H7 (cell line): ENCODE measurements at regions not wholly inside any gene's neighbourhood (a gene's known extent, or its start where the extent isn't known, plus 50 kb on each side); places are given as distances from the start of the nearest gene placed in this dataset.

Source experiments
- DNase-seq: peaks from one replicate; pipeline ENCODE4 v3.0.0; 2012
- H3K27me3 ChIP-seq: 2 replicates; pipeline ENCODE4 v1.6.0; 2011; ENCODE audit warnings: mild to moderate bottlenecking, low read length; ENCODE audit not compliant: control insufficient read depth, insufficient read depth
- H3K36me3 ChIP-seq: replicated peaks from 2 replicates; pipeline ENCODE4 v1.5.1; 2011; ENCODE audit warnings: low read length; ENCODE audit not compliant: control insufficient read depth, insufficient read depth
- H3K4me3 ChIP-seq: 2 replicates; pipeline ENCODE4 v1.5.1; 2011; ENCODE audit warnings: low read depth, mild to moderate bottlenecking, control low read depth, low read length, moderate library complexity; ENCODE audit not compliant: insufficient read depth

DNA sequence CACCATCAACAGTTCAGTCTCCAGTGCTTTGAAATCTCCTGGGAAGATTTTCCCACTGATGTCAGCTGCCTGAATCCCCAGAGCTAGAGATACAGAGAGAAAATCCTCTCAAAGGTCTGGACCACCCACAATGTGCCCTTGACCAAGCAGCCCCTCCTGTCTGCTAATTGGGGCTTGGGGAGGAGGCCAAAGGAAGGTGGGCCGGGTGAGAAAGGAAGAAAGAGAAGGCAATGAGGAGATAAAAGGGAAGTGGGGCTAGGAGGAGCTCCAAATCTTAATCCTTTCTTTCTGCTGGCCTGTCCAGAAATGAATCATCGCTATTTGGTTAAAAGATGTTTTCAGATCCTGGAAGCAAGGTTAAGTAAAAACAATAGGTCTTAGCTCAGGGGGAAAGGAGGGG, 322.9 kb downstream of the BCL11B start:
- Histone ChIP-seq H3K27me3 (no peaks in the 10 kb centered on the region), H3K36me3 (no peaks in the 10 kb centered on the region), H3K4me3 (no peak overlapping the region)
- DNase-seq = peak; percentile 10

DNA sequence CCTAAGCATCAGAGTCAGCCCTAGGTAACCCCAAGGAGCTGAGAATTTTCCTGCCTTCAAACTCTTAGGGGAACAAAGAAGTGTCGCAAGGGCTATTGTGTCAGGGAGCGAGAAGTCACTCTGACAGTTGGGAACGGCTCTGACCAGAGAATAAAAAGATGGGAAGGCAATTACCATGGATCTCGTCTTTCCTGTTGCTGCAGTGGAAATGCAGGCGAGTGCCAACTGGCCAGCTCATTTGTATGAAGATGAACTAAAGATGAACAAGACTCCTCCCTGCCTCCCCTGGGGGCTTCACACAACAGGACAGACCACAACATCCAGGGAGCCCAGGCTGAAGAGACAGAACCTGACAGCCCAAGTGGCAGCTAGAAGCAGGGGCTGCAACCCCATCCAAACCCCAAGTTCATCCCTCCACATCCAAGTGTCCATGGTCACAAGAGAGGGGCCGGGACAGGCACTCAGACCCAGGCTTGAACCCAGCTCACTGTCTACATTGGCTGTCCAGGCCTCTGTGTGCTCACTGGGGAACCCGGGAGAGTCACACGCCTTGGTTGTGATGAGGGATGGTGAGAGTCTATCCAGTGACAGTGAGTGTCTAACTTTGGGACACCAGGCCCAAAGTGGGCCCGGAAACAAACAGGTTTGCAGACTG, 322.4 kb downstream of the BCL11B start:
- Histone ChIP-seq H3K4me3 (no peak overlapping the region), H3K36me3 (no peaks in the 10 kb centered on the region), H3K27me3 (no peaks in the 10 kb centered on the region)
- DNase-seq = peak; percentile 9

DNA sequence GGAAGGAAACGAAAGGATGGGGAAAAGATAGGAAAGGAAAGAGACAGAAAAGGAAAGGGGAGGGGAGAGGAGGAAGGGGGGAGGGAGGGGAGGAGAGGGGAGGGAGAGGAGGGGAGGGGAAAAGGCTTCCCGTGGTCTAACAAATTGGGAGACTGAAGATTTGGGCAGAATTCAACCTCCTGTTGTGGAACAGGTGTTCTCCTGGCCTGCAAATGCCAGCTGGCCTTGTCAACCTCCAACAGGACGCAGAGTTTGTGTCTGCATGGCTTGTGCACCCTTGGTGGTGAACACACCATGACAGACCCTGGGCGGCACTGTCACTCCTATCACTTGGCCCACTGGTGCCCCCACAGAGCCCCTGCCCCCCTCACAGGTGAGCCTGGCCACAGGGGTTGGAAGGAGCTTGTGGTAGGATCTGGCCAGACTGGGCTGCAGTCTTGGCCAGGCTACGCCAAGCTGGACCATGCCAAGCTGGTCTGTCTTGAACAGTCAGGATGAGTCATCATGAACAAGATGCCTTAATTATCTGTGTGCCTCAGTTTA, 321.6 kb downstream of the BCL11B start:
- Histone ChIP-seq H3K27me3 (no peaks in the 10 kb centered on the region), H3K4me3 (no peak overlapping the region), H3K36me3 (no peaks in the 10 kb centered on the region)
- no peak for DNase-seq

DNA sequence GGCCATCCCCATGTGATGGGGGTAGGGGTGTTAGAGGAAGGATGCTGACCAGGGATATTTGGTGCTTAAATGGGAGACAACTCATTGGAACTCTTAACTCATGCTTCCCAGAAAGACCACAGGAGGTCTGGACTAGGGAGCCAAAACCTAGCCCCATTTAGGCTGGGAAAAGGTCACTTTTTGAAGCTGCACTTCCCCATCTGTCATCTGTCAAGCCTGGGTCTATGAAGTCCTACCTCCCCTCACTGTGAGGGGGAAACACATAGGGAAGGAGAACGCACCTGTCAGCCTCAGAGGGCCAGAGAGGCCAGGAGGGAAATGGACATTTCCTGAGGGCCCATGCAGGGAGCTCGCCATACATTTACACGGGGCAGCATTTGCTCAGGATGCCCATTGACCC, 321.0 kb downstream of the BCL11B start:
- Histone ChIP-seq H3K36me3 (no peaks in the 10 kb centered on the region), H3K27me3 (no peaks in the 10 kb centered on the region), H3K4me3 (no peak overlapping the region)
- DNase-seq = peak; percentile 7

DNA sequence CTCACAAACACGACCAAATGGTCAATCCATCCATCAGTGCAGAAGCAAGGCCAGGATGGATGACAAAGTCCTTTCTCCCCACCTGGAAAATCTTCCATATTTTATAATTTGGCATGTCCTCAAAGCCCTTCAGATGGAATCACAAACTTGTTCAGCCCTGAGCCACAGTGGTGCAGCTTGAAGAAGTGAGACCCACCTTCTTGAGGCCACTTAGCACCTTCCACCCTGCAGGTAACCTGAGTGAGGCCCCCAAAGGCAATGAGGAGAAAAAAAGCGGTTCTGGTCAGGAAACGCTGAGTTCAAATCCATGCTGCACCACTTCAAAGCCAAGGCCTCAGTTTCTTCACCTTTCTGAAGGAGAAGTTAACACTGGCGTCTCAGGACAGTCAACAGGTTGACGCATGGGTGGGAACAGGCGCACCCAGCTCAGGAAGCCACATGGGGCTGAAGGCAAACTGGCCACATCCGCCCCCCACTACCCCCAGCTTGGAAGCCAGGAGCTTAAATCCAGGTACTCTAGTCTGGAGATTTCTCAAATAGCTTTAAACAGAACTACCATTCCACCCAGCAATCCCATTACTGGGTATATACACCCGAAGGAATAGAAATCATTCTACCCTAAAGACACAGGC, 320.4 kb downstream of the BCL11B start:
- Histone ChIP-seq H3K36me3 (no peaks in the 10 kb centered on the region), H3K4me3 (no peak overlapping the region), H3K27me3 (no peaks in the 10 kb centered on the region)
- no peak for DNase-seq

DNA sequence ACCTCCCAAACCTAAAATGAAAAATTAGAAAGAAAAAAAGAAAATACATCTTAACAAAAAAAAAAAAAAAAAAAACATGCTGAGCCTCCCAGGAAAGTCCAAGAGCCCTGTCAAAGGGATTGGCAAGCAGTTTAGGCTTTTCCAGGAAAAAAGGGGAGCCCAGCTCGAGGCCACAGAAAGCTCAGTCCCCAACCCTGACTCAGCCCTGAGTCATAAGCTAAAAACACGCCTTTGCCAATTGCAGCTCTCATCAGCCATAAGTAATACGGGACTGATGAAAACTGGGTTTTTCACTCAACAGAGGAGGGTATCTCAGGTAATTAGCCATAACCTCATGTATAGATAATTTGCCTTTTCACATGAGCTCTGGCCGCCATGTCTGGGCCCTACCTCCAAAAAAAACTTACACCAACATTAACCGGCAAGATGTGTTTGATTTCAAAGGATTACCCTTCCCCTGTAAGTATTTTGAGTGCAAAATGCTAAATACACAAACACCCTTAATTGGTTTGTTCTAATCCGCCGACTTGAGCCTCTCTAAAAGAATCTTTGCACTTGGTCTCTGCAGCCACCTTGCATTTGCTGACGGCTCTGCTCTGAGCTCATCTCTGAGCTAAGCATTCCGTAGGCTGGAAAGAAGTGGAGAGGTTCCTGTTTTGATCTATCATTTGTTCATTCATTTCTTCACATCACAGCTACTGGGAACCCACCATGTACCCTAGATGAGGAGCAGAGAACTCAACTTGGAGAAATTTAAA, 319.2 kb downstream of the BCL11B start:
- no peak overlapping the region for H3K4me3 ChIP-seq
- DNase-seq = no peak
- no peaks in the 10 kb centered on the region for H3K36me3 ChIP-seq
- no peaks in the 10 kb centered on the region for H3K27me3 ChIP-seq

DNA sequence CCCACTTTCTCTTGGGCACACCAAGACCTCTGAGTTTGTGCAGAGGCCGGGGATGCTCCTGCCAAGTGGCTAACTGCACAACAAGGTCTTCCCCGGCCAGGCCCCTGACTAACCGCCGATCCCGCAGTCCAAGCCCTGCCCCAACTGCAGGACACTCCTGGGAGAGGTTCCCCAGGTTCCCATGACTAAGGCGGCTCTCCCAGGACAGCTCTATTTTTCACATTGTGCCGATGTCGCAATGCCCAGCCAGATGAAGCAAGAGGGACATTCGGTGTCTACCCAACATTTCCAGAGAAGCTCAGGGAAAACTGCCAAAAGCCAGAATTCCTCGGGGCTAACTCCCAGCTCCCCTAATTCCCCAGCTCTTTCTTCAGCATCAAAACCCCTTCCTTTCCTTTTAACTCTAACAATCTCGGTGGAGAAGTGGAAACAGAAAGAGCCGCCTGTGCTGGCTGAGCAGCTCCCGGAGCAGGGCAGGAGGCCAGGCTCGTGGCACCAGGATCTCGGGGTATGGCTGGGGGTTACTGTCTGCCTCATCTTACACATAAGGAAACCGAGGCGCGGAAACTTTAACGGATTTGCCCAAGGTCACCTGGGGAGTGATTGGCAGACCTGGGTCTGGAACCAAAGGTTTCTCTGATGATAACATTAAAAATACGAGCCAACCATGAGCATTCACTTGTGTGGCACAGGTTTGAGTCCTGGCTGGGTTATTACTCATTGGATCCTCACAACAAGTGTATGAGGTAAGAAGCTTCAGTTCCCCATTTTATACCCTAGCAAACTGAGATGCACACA, 318.2 kb downstream of the BCL11B start:
- H3K27me3 ChIP-seq = no peaks in the 10 kb centered on the region
- DNase-seq = peak; percentile 10
- H3K4me3 ChIP-seq = no peak overlapping the region
- no peaks in the 10 kb centered on the region for H3K36me3 ChIP-seq

DNA sequence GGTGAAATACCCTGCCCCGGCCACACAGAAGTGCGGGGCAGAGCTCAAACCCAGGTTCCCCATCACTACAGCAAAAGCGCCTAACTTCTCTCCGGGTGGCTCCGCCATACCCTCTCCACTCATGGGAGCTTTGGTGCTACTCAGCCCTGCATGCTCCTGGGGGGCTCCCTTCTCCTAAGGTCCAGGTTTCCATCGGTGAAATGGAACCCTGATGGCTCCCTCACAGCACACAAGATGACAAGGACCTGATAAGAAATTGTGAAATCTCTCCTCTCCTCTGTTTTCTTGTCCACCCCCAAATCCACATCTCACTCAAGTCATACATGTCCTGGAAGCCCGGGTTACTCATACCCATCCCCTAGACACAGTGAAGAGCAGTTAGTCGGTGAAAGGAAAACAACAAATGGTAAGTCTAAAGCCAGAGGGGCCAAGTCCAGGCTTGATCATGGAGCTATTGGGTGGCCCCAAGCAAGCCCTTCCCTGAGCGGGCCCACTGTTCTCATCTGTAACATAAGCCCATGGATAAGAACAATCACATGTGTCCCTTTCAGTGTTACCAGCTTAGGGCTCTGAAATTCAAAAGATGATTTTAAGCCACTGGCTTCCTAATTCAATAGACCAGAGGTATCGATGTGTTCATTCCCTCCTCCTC, 317.5 kb downstream of the BCL11B start:
- H3K36me3 ChIP-seq = no peaks in the 10 kb centered on the region
- DNase-seq = peak; percentile 8
- no peaks in the 10 kb centered on the region for H3K27me3 ChIP-seq
- no peak overlapping the region for H3K4me3 ChIP-seq

DNA sequence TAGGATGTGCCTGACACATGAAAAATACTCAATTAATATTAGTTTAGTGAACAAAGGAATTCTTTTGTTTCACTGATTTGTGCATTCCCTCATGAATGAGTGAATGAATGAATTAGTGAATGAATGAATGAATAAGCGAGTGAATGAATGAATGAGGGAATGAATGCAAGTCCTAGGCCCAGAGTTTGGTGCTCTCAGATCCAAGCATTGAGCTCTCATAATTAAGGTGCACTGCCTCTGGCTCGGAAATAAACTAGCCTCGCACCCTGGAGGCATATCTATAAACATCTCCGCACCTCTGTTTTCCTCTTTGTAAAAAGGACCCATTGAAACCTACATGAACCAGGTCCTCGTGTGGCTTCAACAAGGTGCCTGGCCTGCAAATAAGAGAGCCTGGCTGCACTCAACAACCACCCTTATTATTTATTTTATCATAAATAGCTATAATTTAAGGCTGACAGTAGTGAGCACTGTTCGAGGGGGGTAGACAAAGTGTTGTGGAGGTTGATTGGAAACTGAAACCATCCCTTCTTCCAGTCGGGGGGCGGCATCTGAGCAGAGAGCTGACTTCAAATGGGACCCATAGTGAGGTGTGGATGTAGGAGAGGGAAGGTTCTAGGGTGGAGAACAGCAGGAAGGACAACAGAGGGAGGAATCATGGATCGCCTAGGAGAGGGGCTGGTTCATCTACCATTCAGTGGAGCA, 316.8 kb downstream of the BCL11B start:
- H3K4me3 ChIP-seq = no peak overlapping the region
- no peaks in the 10 kb centered on the region for H3K27me3 ChIP-seq
- H3K36me3 ChIP-seq = no peaks in the 10 kb centered on the region
- peak; percentile 9 for DNase-seq

DNA sequence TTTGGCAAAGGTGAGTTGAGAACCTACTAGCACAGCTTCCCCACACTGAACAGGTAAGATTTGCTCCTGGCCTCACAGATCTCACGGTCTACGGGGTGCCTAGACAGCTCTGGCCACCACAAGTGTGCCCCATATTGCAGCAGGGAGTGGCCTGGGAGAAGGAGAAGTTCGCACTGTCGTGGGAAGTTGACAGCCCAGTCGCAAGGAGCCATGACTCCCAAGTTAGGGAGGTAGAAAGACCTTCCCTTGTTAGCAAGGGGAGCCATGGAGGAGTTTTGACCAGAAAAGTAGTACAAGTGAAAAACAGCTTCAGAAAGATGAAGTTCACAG, 316.3 kb downstream of the BCL11B start:
- H3K27me3 ChIP-seq = no peaks in the 10 kb centered on the region
- no peaks in the 10 kb centered on the region for H3K36me3 ChIP-seq
- DNase-seq = no peak
- no peak overlapping the region for H3K4me3 ChIP-seq

DNA sequence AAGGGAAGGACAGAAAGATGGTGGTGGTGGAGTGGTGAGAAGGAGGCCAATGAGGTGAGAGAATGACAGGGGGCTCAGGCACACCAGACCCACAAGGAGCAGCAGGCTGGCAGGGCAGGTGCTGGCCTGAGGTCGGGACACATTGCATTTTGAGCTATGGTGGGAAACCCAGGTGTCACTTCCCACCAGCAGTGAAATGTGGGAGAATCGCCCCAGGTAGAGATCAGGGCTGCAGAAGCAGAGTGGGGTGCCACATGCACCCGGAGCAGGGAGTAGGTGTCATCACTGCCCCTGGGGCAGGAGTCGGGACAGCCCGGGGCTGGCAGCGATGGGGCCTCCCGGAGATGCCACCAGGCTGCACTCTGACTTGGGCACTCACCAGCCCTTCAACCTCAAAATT, 315.8 kb downstream of the BCL11B start:
- Histone ChIP-seq H3K27me3 (no peaks in the 10 kb centered on the region), H3K36me3 (no peaks in the 10 kb centered on the region), H3K4me3 (no peak overlapping the region)
- peak; percentile 9 for DNase-seq

DNA sequence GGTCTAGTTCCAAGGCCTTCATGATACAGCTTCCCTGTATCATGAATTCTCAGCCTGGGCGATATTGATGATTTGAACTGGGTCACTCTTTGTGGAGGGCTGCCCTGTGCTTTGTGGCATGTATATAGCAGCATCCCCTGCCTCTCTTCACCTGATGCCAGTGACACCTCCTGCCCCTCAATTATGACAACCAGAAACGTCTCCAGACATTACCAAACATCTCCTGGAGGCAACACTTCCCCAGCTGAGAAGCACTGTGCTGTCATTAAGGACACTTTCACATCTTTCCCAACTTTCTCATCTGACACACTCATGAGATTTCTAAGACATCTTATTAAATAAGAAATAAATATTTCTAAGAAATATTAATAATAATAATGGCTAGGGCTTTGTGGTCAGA, 315.3 kb downstream of the BCL11B start:
- H3K4me3 ChIP-seq = no peak overlapping the region
- no peaks in the 10 kb centered on the region for H3K27me3 ChIP-seq
- no peaks in the 10 kb centered on the region for H3K36me3 ChIP-seq
- DNase-seq = no peak

DNA sequence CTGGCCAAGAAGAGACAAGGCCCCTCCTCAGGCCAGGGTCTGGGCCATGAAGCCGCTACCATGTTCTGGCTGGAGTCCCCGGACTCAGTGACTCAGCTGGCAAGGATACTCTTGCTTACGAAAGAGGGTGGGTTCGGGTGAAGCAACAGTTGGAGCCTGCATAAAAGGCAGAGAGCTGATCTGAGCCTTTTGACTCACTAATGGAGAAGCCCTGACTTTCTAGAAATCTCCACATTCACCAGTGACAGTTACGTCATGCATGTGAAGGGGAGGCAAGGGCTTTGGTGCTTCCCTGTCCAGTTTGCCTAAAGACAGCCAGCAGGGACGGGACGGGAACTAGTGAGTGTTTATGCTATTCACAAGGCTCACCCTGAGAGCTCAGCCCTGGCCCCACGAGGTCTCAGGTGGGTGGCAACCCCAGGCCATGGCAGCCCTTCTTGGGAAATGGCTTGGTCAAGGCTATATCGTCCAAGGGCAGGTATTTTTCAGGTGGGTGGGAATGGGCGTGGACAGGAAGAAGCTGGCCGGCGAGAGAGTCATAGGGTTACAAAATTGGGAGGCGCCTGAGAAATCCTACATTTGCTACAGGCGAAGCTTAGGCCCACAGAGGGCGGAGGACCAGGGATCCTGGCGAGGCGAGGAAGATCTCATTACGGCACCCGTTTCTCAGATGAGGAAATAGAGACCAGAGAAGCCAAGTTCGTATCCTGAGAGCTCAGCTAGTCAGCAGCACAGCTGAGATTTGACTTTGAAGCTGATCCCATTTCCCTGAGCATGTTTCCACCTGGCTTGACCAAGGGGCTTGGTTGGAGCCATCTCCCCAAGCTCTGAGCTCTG, 314.6 kb downstream of the BCL11B start:
- Histone ChIP-seq H3K27me3 (no peaks in the 10 kb centered on the region), H3K4me3 (no peak overlapping the region), H3K36me3 (no peaks in the 10 kb centered on the region)
- DNase-seq = peak; percentile 12
